Right lobe of liver (tissue), 4 donors: ENCODE measurements at regions not wholly inside any gene's neighbourhood (a gene's known extent, or its start where the extent isn't known, plus 50 kb on each side); places are given as distances from the start of the nearest gene placed in this dataset.

ENCODE experiments used
- POLR2A ChIP-seq: fragments of 450-650 bp; IDR thresholded peaks from one replicate; pipeline ENCODE4 v1.6.1; 2017; ENCODE audit warnings: antibody characterized with exemption, mild to moderate bottlenecking
- TF ChIP-seq, protein P1 (sequence below), 4 donors: fragments of 200-600 bp in 3 of 4; fragments of 450-650 bp in 1 of 4; IDR thresholded peaks; one replicate each; pipeline versions ENCODE4 v1.5.1 to v1.8.0; 2016 to 2022; ENCODE audit warnings: antibody characterized with exemption in 4 of 4, mild to moderate bottlenecking in 2 of 4
- donor health status: DM: no; HTN: no; CAD: no.
- donor health status: DM: no; HTN: no; CAD: no.
- donor health status: DM: no; HTN: yes; CAD: no.

DNA sequence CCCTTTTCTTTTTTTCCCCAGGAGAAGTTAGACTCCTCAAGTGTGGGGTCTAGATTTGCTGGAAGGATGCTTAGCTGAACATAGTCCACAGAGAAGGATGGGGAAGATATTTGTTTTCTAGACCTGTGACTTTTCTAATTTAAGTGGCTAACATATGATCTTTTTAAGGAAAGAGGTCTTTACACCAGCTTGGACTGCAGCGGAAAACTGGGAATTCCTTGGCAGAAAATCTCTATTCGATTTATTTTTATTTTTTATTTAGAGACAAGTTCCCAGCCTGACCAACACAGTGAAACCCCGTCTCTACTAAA is 148.4 kb downstream of the MYCN start:
- TF ChIP-seq, protein P1, sequence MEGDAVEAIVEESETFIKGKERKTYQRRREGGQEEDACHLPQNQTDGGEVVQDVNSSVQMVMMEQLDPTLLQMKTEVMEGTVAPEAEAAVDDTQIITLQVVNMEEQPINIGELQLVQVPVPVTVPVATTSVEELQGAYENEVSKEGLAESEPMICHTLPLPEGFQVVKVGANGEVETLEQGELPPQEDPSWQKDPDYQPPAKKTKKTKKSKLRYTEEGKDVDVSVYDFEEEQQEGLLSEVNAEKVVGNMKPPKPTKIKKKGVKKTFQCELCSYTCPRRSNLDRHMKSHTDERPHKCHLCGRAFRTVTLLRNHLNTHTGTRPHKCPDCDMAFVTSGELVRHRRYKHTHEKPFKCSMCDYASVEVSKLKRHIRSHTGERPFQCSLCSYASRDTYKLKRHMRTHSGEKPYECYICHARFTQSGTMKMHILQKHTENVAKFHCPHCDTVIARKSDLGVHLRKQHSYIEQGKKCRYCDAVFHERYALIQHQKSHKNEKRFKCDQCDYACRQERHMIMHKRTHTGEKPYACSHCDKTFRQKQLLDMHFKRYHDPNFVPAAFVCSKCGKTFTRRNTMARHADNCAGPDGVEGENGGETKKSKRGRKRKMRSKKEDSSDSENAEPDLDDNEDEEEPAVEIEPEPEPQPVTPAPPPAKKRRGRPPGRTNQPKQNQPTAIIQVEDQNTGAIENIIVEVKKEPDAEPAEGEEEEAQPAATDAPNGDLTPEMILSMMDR (IDR thresholded peaks at IDR 0.05): no peak
- TF ChIP-seq POLR2A: no peak
